H9 (cell line): ENCODE measurements at regions not wholly inside any gene's neighbourhood (a gene's known extent, or its start where the extent isn't known, plus 50 kb on each side); places are given as distances from the start of the nearest gene placed in this dataset.

Experiments
- DNase-seq: peaks from one replicate; pipeline ENCODE4 v3.0.0-alpha.2; 2017
- H2AFZ ChIP-seq: one replicate; pipeline ENCODE4 v1.6.1; 2013; ENCODE audit warnings: mild to moderate bottlenecking, low read length, control low read depth, moderate library complexity
- H2AK5ac ChIP-seq: 2 replicates; pipeline ENCODE4 v1.6.1; 2013; ENCODE audit warnings: low read length, control low read depth, mixed read lengths; ENCODE audit not compliant: insufficient read length
- H2BK120ac ChIP-seq: one replicate; pipeline ENCODE4 v1.6.1; 2013; ENCODE audit warnings: low read depth, mild to moderate bottlenecking, low read length, control low read depth, inconsistent platforms; ENCODE audit not compliant: poor library complexity, severe bottlenecking
- H2BK12ac ChIP-seq: 2 replicates; pipeline ENCODE4 v1.6.1; 2013; ENCODE audit warnings: low read length, control low read depth, mixed read lengths, low read depth; ENCODE audit not compliant: insufficient read length
- H2BK15ac ChIP-seq: 2 replicates; pipeline ENCODE4 v1.6.1; 2013; ENCODE audit warnings: low read depth, low read length, control low read depth
- H2BK20ac ChIP-seq: one replicate; pipeline ENCODE4 v1.6.1; 2013; ENCODE audit warnings: low read depth, mild to moderate bottlenecking, low read length, control low read depth, inconsistent platforms; ENCODE audit not compliant: poor library complexity, severe bottlenecking
- H2BK5ac ChIP-seq: 2 replicates; pipeline ENCODE4 v1.6.1; 2013; ENCODE audit warnings: low read length, control low read depth, mixed read lengths; ENCODE audit not compliant: insufficient read length
- H3K14ac ChIP-seq: 2 replicates; pipeline ENCODE4 v1.6.1; 2013; ENCODE audit warnings: low read length, control low read depth; ENCODE audit not compliant: insufficient read depth
- H3K18ac ChIP-seq: 2 replicates; pipeline ENCODE4 v1.6.1; 2013; ENCODE audit warnings: low read depth, mild to moderate bottlenecking, mixed read lengths, low read length, control low read depth; ENCODE audit not compliant: insufficient read length
- H3K23ac ChIP-seq: 2 replicates; pipeline ENCODE4 v1.6.1; 2013; ENCODE audit warnings: low read length, control low read depth, mixed read lengths, low read depth; ENCODE audit not compliant: insufficient read length
- H3K23me2 ChIP-seq: 2 replicates; pipeline ENCODE4 v1.6.1; 2013; ENCODE audit warnings: low read depth, mild to moderate bottlenecking, mixed read lengths, low read length, control low read depth; ENCODE audit not compliant: insufficient read length, poor library complexity, severe bottlenecking
- H3K27ac ChIP-seq: 2 replicates; pipeline ENCODE4 v1.5.1; 2013; ENCODE audit warnings: low read length, control low read depth, mixed read lengths, low read depth; ENCODE audit not compliant: insufficient read length
- H3K27me3 ChIP-seq: 2 replicates; pipeline ENCODE4 v1.6.1; 2013; ENCODE audit warnings: low read length, control low read depth, inconsistent platforms; ENCODE audit not compliant: insufficient read depth
- H3K4ac ChIP-seq: 2 replicates; pipeline ENCODE4 v1.6.1; 2013; ENCODE audit warnings: low read depth, mild to moderate bottlenecking, control low read depth, inconsistent platforms, low read length, moderate library complexity
- H3K4me1 ChIP-seq: 2 replicates; pipeline ENCODE4 v1.6.1; 2013; ENCODE audit warnings: low read length, control low read depth, inconsistent platforms; ENCODE audit not compliant: insufficient read depth
- H3K4me2 ChIP-seq: 2 replicates; pipeline ENCODE4 v1.6.1; 2013; ENCODE audit warnings: low read length, control low read depth, mixed read lengths; ENCODE audit not compliant: insufficient read length, insufficient read depth
- H3K56ac ChIP-seq: 2 replicates; pipeline ENCODE4 v1.6.1; 2013; ENCODE audit warnings: low read depth, mild to moderate bottlenecking, mixed read lengths, low read length, control low read depth; ENCODE audit not compliant: insufficient read length
- H3K79me1 ChIP-seq: 2 replicates; pipeline ENCODE4 v1.6.1; 2013; ENCODE audit warnings: low read depth, mild to moderate bottlenecking, moderate library complexity, low read length, control low read depth, inconsistent platforms; ENCODE audit not compliant: insufficient read depth, poor library complexity, severe bottlenecking
- H3K79me2 ChIP-seq: 2 replicates; pipeline ENCODE4 v1.6.1; 2013; ENCODE audit warnings: low read length, control low read depth, inconsistent platforms; ENCODE audit not compliant: insufficient read depth
- H3K9ac ChIP-seq: 2 replicates; pipeline ENCODE4 v1.6.1; 2013; ENCODE audit warnings: low read length, control low read depth, mixed read lengths; ENCODE audit not compliant: insufficient read length; ENCODE audit errors: extremely low read depth
- H3K9me3 ChIP-seq: one replicate; pipeline ENCODE4 v1.6.1; 2013; ENCODE audit warnings: low read depth, low read length, inconsistent platforms; ENCODE audit not compliant: control insufficient read depth
- H3T11ph ChIP-seq: one replicate; pipeline ENCODE4 v1.6.1; 2013; ENCODE audit warnings: mild to moderate bottlenecking, low read length, control low read depth, inconsistent platforms
- H4K20me1 ChIP-seq: one replicate; pipeline ENCODE4 v1.6.1; 2013; ENCODE audit not compliant: control insufficient read depth, insufficient read length, insufficient read depth
- H4K5ac ChIP-seq: 2 replicates; pipeline ENCODE4 v1.6.1; 2013; ENCODE audit warnings: low read depth, mild to moderate bottlenecking, mixed read lengths, low read length, control low read depth; ENCODE audit not compliant: insufficient read length
- H4K8ac ChIP-seq: replicated peaks from 2 replicates; pipeline ENCODE4 v1.6.1; 2013; ENCODE audit warnings: low read length, control low read depth, mixed read lengths, low read depth; ENCODE audit not compliant: insufficient read length
- H4K91ac ChIP-seq: 2 replicates; pipeline ENCODE4 v1.6.1; 2013; ENCODE audit warnings: low read depth, mild to moderate bottlenecking, moderate library complexity, mixed read lengths, low read length, control low read depth; ENCODE audit not compliant: insufficient read length
- H3K27ac Mint-ChIP-seq, 3 experiments: 2 replicates in 2 of 3; 3 replicates in 1 of 3; pipeline ENCODE4 v1.8.0; 2020 to 2021; ENCODE audit warnings: mixed read lengths in 3 of 3, mild to moderate bottlenecking in 1 of 3, moderate library complexity in 1 of 3
- H3K27me3 Mint-ChIP-seq: 2 replicates; pipeline ENCODE4 v1.8.0; 2021; ENCODE audit warnings: low read depth, mild to moderate bottlenecking, moderate library complexity, mixed read lengths
- H3K36me3 Mint-ChIP-seq, 3 experiments: 2 replicates in 2 of 3; 3 replicates in 1 of 3; pipeline ENCODE4 v1.8.0; 2020 to 2021; ENCODE audit warnings: low read depth in 3 of 3, mixed read lengths in 3 of 3; ENCODE audit not compliant: insufficient read depth in 1 of 3
- H3K4me1 Mint-ChIP-seq, 2 experiments: 2 replicates each; pipeline ENCODE4 v1.8.0; 2020; ENCODE audit warnings: mixed read lengths in 2 of 2
- H3K4me3 Mint-ChIP-seq, 2 experiments: 2 replicates in 1 of 2; 3 replicates in 1 of 2; pipeline ENCODE4 v1.8.0; 2020 to 2021; ENCODE audit warnings: mild to moderate bottlenecking in 2 of 2, mixed read lengths in 2 of 2, moderate library complexity in 1 of 2
- H3K9me3 Mint-ChIP-seq, 2 experiments: 2 replicates in 1 of 2; 3 replicates in 1 of 2; pipeline ENCODE4 v1.8.0; 2020; ENCODE audit warnings: mild to moderate bottlenecking in 2 of 2, mixed read lengths in 2 of 2, moderate library complexity in 1 of 2
- CTCF ChIP-seq: fragments of 200-600 bp; sonication (generic); conservative IDR thresholded peaks from 3 replicates; pipeline ENCODE4 v1.8.0; 2021; ENCODE audit warnings: antibody characterized with exemption, mild to moderate bottlenecking
- WGBS: extraction: QIAGEN DNeasy Blood & Tissue Kit; methylation state at CpG from one replicate; pipeline ENCODE4 v1.1.7; 2013; ENCODE audit warnings: missing lambda C conversion rate, low lambda C conversion rate, mixed read lengths; ENCODE audit not compliant: insufficient read length; ENCODE audit errors: extremely low coverage; 5-methylcytosine and 5-hydroxymethylcytosine counted together

- H3K27ac Mint-ChIP-seq: no peak overlapping the region
- peaks cover 8 to 12% (median 10%) of the 10 kb centered on the region in 3 experiments; a peak in 6 of 7 replicates for H3K36me3 Mint-ChIP-seq
- Histone ChIP-seq H3K79me1 (no peaks in the 10 kb centered on the region), H3K14ac (no peak overlapping the region), H4K8ac (no peak overlapping the region), H3K27ac (no peak overlapping the region), H2BK20ac (no peak overlapping the region), H3K4me2 (no peak overlapping the region), H3K23ac (no peak overlapping the region), H3K18ac (no peak overlapping the region), H3K79me2 (no peaks in the 10 kb centered on the region; the same call in 1 of the 2 replicates), H3K4me1 (peaks cover 12% of the 10 kb centered on the region), H3K9me3 (peaks cover 9% of the 10 kb centered on the region), H4K5ac (no peak overlapping the region), H4K91ac (no peak overlapping the region), H3K27me3 (no peaks in the 10 kb centered on the region), H3K9ac (no peak overlapping the region), H2BK120ac (no peak overlapping the region), H2BK15ac (no peak overlapping the region), H2BK5ac (no peak overlapping the region), H3K56ac (no peak overlapping the region), H2AFZ (no peak overlapping the region), H4K20me1 (no peaks in the 10 kb centered on the region), H3K4ac (no peak overlapping the region), H3K23me2 (no peaks in the 10 kb centered on the region), H3T11ph (no peak overlapping the region), H2AK5ac (no peak overlapping the region), H2BK12ac (peak overlapping the region; percentile 21)
- TF ChIP-seq CTCF: no peak
- H3K9me3 Mint-ChIP-seq: peaks cover 10 to 16% of the 10 kb centered on the region in 2 experiments
- H3K27me3 Mint-ChIP-seq: no peaks in the 10 kb centered on the region; the same call in 1 of the 2 replicates
- no peak for DNase-seq
- no peak overlapping the region for H3K4me3 Mint-ChIP-seq
- no CpG with 5 or more reads among the region's 2 CpGs for WGBS
- H3K4me1 Mint-ChIP-seq: peaks cover 19 to 23% of the 10 kb centered on the region in 2 experiments
These were observed 136.3 kb upstream of the SPATS2L start for GRCh38 chr2:200170221-200170620.
